ENCODE measurements at regions not wholly inside any gene's neighbourhood (a gene's known extent, or its start where the extent isn't known, plus 50 kb on each side); places are given as distances from the start of the nearest gene placed in this dataset.
"Not testable (repeated sequence)": the region's sequence is repeated elsewhere in the genome, so short reads cannot be mapped to it uniquely, and the experiment has no call there.

- Mint-ChIP-seq H3K27ac (no peak overlapping the region), H3K4me3 (no peak overlapping the region), H3K4me1 (peaks cover 1% of the 10 kb centered on the region), H3K9me3 (peaks cover 38% of the 10 kb centered on the region), H3K27me3 (ENCODE audit: low read depth, poor library complexity) (peaks cover 2% of the 10 kb centered on the region), H3K36me3 (ENCODE audit: low read depth) (peaks cover 24% of the 10 kb centered on the region)
- no peak for DNase-seq
- TF ChIP-seq CTCF (IDR thresholded peaks at IDR 0.05) = no peak
Observed at GRCh38 chr7:121500360-121501058, 104.4 kb upstream of the FAM3C start.

DNA sequence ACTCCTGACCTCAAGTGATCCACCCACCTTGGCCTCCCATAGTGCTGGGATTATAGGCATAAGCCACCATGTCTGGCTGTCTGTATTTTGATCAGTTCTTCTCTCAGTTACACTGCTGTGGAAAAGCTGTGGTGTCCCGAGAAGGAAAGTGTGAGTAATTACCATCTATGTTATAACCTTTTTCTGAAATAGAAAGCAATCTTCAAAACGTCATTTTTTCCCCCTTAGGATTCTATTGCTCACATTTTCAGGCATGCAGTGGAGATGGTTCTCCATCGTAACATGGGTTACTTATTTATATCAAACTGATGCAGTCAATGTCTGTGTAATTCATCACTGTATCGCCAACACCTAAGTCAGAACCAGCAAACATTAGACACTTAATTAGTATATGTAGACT lies 103.5 kb upstream of the FAM3C start:
- no peak overlapping the region for H3K27ac Mint-ChIP-seq
- H3K36me3 Mint-ChIP-seq (ENCODE audit: low read depth) = peaks cover 17% of the 10 kb centered on the region

GRCh38 chr7:121498816-121499215 lies 102.7 kb upstream of the FAM3C start:
- peaks cover 14% of the 10 kb centered on the region for H3K36me3 Mint-ChIP-seq (ENCODE audit: low read depth)
- no peaks in the 10 kb centered on the region for H3K4me1 Mint-ChIP-seq
- no peak overlapping the region for H3K27ac Mint-ChIP-seq
- no peak overlapping the region for H3K4me3 Mint-ChIP-seq
- H3K9me3 Mint-ChIP-seq = peaks cover 21% of the 10 kb centered on the region
- TF ChIP-seq CTCF (IDR thresholded peaks at IDR 0.05) = no peak
- DNase-seq = no peak
- peaks cover 2% of the 10 kb centered on the region for H3K27me3 Mint-ChIP-seq (ENCODE audit: low read depth, poor library complexity)

More for the DNA sequence above, 103.5 kb upstream of the FAM3C start:
- no peaks in the 10 kb centered on the region for H3K4me1 Mint-ChIP-seq
- no peak overlapping the region for H3K4me3 Mint-ChIP-seq
- H3K9me3 Mint-ChIP-seq = peaks cover 29% of the 10 kb centered on the region
- H3K27me3 Mint-ChIP-seq (ENCODE audit: low read depth, poor library complexity) = peaks cover 2% of the 10 kb centered on the region
- no peak for TF ChIP-seq CTCF (IDR thresholded peaks at IDR 0.05)
- DNase-seq = no peak

- Mint-ChIP-seq H3K36me3 (ENCODE audit: low read depth) (peaks cover 14% of the 10 kb centered on the region), H3K9me3 (peaks cover 16% of the 10 kb centered on the region)
- H3K27me3 Mint-ChIP-seq (ENCODE audit: low read depth, poor library complexity); H3K27ac Mint-ChIP-seq; DNase-seq; H3K4me1 Mint-ChIP-seq; H3K4me3 Mint-ChIP-seq: not testable (repeated sequence)
Observed at GRCh38 chr7:121497545-121497944, 101.4 kb upstream of the FAM3C start.

- H3K4me1 Mint-ChIP-seq = no peaks in the 10 kb centered on the region
- H3K9me3 Mint-ChIP-seq = peaks cover 16% of the 10 kb centered on the region
- H3K4me3 Mint-ChIP-seq = no peak overlapping the region
- TF ChIP-seq CTCF (IDR thresholded peaks at IDR 0.05) = no peak
- no peak for DNase-seq
- H3K27ac Mint-ChIP-seq = no peak overlapping the region
- peaks cover 14% of the 10 kb centered on the region for H3K36me3 Mint-ChIP-seq (ENCODE audit: low read depth)
- peaks cover 2% of the 10 kb centered on the region for H3K27me3 Mint-ChIP-seq (ENCODE audit: low read depth, poor library complexity)
Observed at GRCh38 chr7:121494516-121494915, 98.4 kb upstream of the FAM3C start.

- Mint-ChIP-seq H3K27me3 (ENCODE audit: low read depth, poor library complexity) (no peaks in the 10 kb centered on the region), H3K36me3 (ENCODE audit: low read depth) (peaks cover 14% of the 10 kb centered on the region), H3K4me3 (no peak overlapping the region), H3K4me1 (no peaks in the 10 kb centered on the region), H3K27ac (no peak overlapping the region), H3K9me3 (peaks cover 16% of the 10 kb centered on the region)
- no peak for TF ChIP-seq CTCF (IDR thresholded peaks at IDR 0.05)
- no peak for DNase-seq
Observed at GRCh38 chr7:121493553-121493952, 97.4 kb upstream of the FAM3C start.

Measured in nephron progenitor cell (in vitro differentiated cells).